PC-9 (cell line): ENCODE measurements at regions not wholly inside any gene's neighbourhood (a gene's known extent, or its start where the extent isn't known, plus 50 kb on each side); places are given as distances from the start of the nearest gene placed in this dataset.

Experiments
- CTCF ChIP-seq: fragments of 200-600 bp; sonication (generic); conservative IDR thresholded peaks from 2 replicates; pipeline ENCODE4 v1.6.1; 2017; ENCODE audit warnings: mixed run types, antibody characterized with exemption, mild to moderate bottlenecking, moderate library complexity
- EZH2 ChIP-seq: fragments of 200-600 bp; sonication (generic); IDR thresholded peaks from 2 replicates; pipeline ENCODE4 v1.8.0; 2017; ENCODE audit warnings: antibody characterized with exemption, low read depth

- no peak for TF ChIP-seq CTCF
- TF ChIP-seq EZH2 = no peak
These were observed 442.2 kb upstream of the KLF12 start for GRCh38 chr13:74576420-74576819.
